Tibial nerve (tissue), 3 donors: ENCODE measurements at regions not wholly inside any gene's neighbourhood (a gene's known extent, or its start where the extent isn't known, plus 50 kb on each side); places are given as distances from the start of the nearest gene placed in this dataset.

Source experiments
- POLR2A ChIP-seq, 2 donors: fragments of 450-650 bp; IDR thresholded peaks; one replicate each; pipeline ENCODE4 v1.6.1; 2017; ENCODE audit warnings: antibody characterized with exemption in 2 of 2, mild to moderate bottlenecking in 2 of 2, moderate library complexity in 2 of 2
- TF ChIP-seq, protein P1 (sequence below), 5 experiments: fragments of 200-600 bp in 3 of 5; fragments of 450-650 bp in 2 of 5; sonication (generic) in 3 of 5; IDR thresholded peaks; one replicate each; pipeline ENCODE4 v1.5.1; 2016 to 2019; ENCODE audit warnings: antibody characterized with exemption in 5 of 5, mild to moderate bottlenecking in 3 of 5, moderate library complexity in 2 of 5

- TF ChIP-seq, protein P1, sequence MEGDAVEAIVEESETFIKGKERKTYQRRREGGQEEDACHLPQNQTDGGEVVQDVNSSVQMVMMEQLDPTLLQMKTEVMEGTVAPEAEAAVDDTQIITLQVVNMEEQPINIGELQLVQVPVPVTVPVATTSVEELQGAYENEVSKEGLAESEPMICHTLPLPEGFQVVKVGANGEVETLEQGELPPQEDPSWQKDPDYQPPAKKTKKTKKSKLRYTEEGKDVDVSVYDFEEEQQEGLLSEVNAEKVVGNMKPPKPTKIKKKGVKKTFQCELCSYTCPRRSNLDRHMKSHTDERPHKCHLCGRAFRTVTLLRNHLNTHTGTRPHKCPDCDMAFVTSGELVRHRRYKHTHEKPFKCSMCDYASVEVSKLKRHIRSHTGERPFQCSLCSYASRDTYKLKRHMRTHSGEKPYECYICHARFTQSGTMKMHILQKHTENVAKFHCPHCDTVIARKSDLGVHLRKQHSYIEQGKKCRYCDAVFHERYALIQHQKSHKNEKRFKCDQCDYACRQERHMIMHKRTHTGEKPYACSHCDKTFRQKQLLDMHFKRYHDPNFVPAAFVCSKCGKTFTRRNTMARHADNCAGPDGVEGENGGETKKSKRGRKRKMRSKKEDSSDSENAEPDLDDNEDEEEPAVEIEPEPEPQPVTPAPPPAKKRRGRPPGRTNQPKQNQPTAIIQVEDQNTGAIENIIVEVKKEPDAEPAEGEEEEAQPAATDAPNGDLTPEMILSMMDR (IDR thresholded peaks at IDR 0.05), result no peak
- no peak for TF ChIP-seq POLR2A (IDR thresholded peaks at IDR 0.05)
These were observed 431.6 kb downstream of the RFC3 start for GRCh38 chr13:34249546-34250039.
